Astrocyte (in vitro differentiated cells and primary cell): ENCODE measurements at regions not wholly inside any gene's neighbourhood (a gene's known extent, or its start where the extent isn't known, plus 50 kb on each side); places are given as distances from the start of the nearest gene placed in this dataset.

Source experiments
- DNase-seq: peaks from one replicate; pipeline ENCODE4 v3.0.0-alpha.2; 2010; ENCODE audit warnings: low read depth
- FAIRE-seq: peaks from 2 replicates; lab custom pipeline; 2011; peaks lifted over from hg19 to GRCh38; lab: Jason Lieb, UNC
- H2AFZ ChIP-seq: 2 replicates; pipeline ENCODE4 v1.6.0; 2012; ENCODE audit warnings: low read depth, low read length, inconsistent platforms
- H3K27ac ChIP-seq: 2 replicates; pipeline ENCODE4 v1.5.1; 2011; ENCODE audit warnings: low read depth, low read length, inconsistent platforms
- H3K27me3 ChIP-seq: 2 replicates; pipeline ENCODE4 v1.6.0; 2011; ENCODE audit warnings: low read length, inconsistent platforms; ENCODE audit not compliant: insufficient read depth
- H3K36me3 ChIP-seq: 2 replicates; pipeline ENCODE4 v1.5.1; 2011; ENCODE audit warnings: low read length, inconsistent platforms; ENCODE audit not compliant: insufficient read depth
- H3K4me1 ChIP-seq: 2 replicates; pipeline ENCODE4 v1.5.1; 2011; ENCODE audit warnings: low read length, inconsistent platforms; ENCODE audit not compliant: insufficient read depth
- H3K4me2 ChIP-seq: 2 replicates; pipeline ENCODE4 v1.6.0; 2012; ENCODE audit warnings: low read length, inconsistent platforms
- H3K4me3 ChIP-seq: 2 replicates; pipeline ENCODE4 v1.5.1; 2011; ENCODE audit warnings: low read depth, mild to moderate bottlenecking, low read length, inconsistent platforms; ENCODE audit not compliant: insufficient read depth
- H3K79me2 ChIP-seq: 2 replicates; pipeline ENCODE4 v1.6.0; 2012; ENCODE audit warnings: mild to moderate bottlenecking, low read length, inconsistent platforms; ENCODE audit not compliant: insufficient read depth
- H3K9ac ChIP-seq: 2 replicates; pipeline ENCODE4 v1.6.0; 2012; ENCODE audit warnings: mild to moderate bottlenecking, low read length, inconsistent platforms
- H3K9me3 ChIP-seq: 2 replicates; pipeline ENCODE4 v1.5.1; 2012; ENCODE audit warnings: low read depth, mild to moderate bottlenecking, low read length, inconsistent platforms; ENCODE audit not compliant: insufficient read depth
- H4K20me1 ChIP-seq: 2 replicates; pipeline ENCODE4 v1.6.0; 2012; ENCODE audit warnings: low read length, inconsistent platforms; ENCODE audit not compliant: insufficient read depth
- H3K27ac Mint-ChIP-seq: one replicate; pipeline ENCODE4 v1.8.0; 2021; ENCODE audit warnings: mild to moderate bottlenecking, mixed read lengths; ENCODE audit not compliant: unreplicated experiment
- H3K27me3 Mint-ChIP-seq: one replicate; pipeline ENCODE4 v1.8.0; 2021; ENCODE audit warnings: low read depth, mixed read lengths; ENCODE audit not compliant: unreplicated experiment
- H3K36me3 Mint-ChIP-seq: one replicate; pipeline ENCODE4 v1.8.0; 2021; ENCODE audit warnings: low read depth, mixed read lengths; ENCODE audit not compliant: unreplicated experiment
- H3K4me1 Mint-ChIP-seq: one replicate; pipeline ENCODE4 v1.8.0; 2021; ENCODE audit warnings: low read depth, mixed read lengths; ENCODE audit not compliant: unreplicated experiment
- H3K4me3 Mint-ChIP-seq: one replicate; pipeline ENCODE4 v1.8.0; 2021; ENCODE audit warnings: mild to moderate bottlenecking, moderate library complexity, mixed read lengths; ENCODE audit not compliant: unreplicated experiment
- H3K9me3 Mint-ChIP-seq: one replicate; pipeline ENCODE4 v1.8.0; 2021; ENCODE audit warnings: mild to moderate bottlenecking, mixed read lengths; ENCODE audit not compliant: unreplicated experiment
- EZH2 ChIP-seq: IDR thresholded peaks from 2 replicates; pipeline ENCODE4 v1.6.1; 2012; ENCODE audit warnings: mild to moderate bottlenecking, low read length, inconsistent platforms; ENCODE audit not compliant: insufficient read depth
- TF ChIP-seq, protein P1 (sequence below): IDR thresholded peaks from 2 replicates; pipeline ENCODE4 v1.5.1; 2011; ENCODE audit warnings: low read depth, mild to moderate bottlenecking, inconsistent platforms, low read length, moderate library complexity; ENCODE audit not compliant: insufficient read depth

DNA sequence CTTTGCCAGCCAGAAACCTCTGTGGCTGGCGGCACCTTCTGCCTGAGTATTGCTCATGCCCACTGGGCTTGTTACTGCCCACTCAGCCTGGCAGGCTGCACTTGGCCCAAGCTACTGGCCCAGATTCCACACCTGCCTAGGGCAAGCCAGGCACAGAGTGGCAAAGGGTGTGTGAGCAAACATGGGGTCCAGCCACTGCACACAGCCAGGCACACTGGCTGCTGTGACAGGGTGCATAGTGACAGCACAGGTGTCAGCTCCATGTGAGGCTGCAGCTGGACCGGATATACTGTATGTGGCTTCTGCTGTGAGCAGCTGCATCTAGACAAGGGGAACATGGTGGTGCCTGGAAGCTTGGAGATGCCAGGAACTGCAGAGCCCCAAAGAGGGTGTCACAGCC lies 113.9 kb downstream of the COPS8 start:
- no peak for DNase-seq
- Histone ChIP-seq H2AFZ (no peak overlapping the region), H3K79me2 (no peaks in the 10 kb centered on the region), H3K9me3 (no peaks in the 10 kb centered on the region), H3K9ac (peak overlapping the region; percentile 45), H3K27ac (peak overlapping the region; percentile 69), H3K4me2 (peak overlapping the region; percentile 46), H4K20me1 (no peaks in the 10 kb centered on the region), H3K4me3 (no peak overlapping the region), H3K27me3 (no peaks in the 10 kb centered on the region), H3K4me1 (peaks cover 61% of the 10 kb centered on the region), H3K36me3 (no peaks in the 10 kb centered on the region)
- Mint-ChIP-seq H3K4me1 (peaks cover 65% of the 10 kb centered on the region), H3K27ac (no peak overlapping the region), H3K4me3 (no peak overlapping the region), H3K9me3 (peaks cover 9% of the 10 kb centered on the region), H3K36me3 (no peaks in the 10 kb centered on the region), H3K27me3 (peaks cover under 1% of the 10 kb centered on the region)
- FAIRE-seq = no peak
- TF ChIP-seq, protein P1, sequence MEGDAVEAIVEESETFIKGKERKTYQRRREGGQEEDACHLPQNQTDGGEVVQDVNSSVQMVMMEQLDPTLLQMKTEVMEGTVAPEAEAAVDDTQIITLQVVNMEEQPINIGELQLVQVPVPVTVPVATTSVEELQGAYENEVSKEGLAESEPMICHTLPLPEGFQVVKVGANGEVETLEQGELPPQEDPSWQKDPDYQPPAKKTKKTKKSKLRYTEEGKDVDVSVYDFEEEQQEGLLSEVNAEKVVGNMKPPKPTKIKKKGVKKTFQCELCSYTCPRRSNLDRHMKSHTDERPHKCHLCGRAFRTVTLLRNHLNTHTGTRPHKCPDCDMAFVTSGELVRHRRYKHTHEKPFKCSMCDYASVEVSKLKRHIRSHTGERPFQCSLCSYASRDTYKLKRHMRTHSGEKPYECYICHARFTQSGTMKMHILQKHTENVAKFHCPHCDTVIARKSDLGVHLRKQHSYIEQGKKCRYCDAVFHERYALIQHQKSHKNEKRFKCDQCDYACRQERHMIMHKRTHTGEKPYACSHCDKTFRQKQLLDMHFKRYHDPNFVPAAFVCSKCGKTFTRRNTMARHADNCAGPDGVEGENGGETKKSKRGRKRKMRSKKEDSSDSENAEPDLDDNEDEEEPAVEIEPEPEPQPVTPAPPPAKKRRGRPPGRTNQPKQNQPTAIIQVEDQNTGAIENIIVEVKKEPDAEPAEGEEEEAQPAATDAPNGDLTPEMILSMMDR = no peak
- no peak for TF ChIP-seq EZH2

DNA sequence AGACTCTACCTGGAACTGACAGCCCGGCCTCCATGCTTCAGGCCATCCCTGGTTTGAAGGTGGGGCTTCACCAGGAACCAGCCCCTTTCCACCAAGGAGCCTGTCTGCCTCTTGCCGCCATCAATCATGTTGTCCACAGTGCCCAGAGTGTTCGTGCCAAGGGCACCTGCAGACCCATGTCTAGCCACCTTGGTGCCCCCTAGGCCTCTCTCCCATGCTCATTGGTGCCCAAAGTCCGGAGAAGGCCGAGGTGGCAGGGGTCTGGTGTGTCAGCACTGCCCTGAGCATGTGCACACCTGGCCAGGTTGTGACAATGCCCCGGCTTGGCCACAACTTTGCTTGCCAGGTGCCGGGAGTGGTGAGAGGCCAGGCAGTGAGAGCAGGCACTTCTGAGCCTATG lies 114.8 kb downstream of the COPS8 start:
- peaks cover 66% of the 10 kb centered on the region for H3K4me1 Mint-ChIP-seq
- Histone ChIP-seq H3K27me3 (no peaks in the 10 kb centered on the region), H4K20me1 (no peaks in the 10 kb centered on the region), H3K79me2 (no peaks in the 10 kb centered on the region), H3K4me3 (no peak overlapping the region), H3K9ac (no peak overlapping the region), H3K4me2 (no peak overlapping the region), H3K27ac (no peak overlapping the region), H3K9me3 (no peaks in the 10 kb centered on the region), H3K4me1 (peaks cover 69% of the 10 kb centered on the region), H3K36me3 (no peaks in the 10 kb centered on the region), H2AFZ (no peak overlapping the region)
- FAIRE-seq = no peak
- H3K27ac Mint-ChIP-seq = no peak overlapping the region
- H3K27me3 Mint-ChIP-seq = no peaks in the 10 kb centered on the region
- H3K36me3 Mint-ChIP-seq = no peaks in the 10 kb centered on the region
- no peak for DNase-seq
- H3K9me3 Mint-ChIP-seq = peaks cover 9% of the 10 kb centered on the region
- no peak overlapping the region for H3K4me3 Mint-ChIP-seq
- TF ChIP-seq EZH2 = no peak
- TF ChIP-seq, protein P1 = no peak

DNA sequence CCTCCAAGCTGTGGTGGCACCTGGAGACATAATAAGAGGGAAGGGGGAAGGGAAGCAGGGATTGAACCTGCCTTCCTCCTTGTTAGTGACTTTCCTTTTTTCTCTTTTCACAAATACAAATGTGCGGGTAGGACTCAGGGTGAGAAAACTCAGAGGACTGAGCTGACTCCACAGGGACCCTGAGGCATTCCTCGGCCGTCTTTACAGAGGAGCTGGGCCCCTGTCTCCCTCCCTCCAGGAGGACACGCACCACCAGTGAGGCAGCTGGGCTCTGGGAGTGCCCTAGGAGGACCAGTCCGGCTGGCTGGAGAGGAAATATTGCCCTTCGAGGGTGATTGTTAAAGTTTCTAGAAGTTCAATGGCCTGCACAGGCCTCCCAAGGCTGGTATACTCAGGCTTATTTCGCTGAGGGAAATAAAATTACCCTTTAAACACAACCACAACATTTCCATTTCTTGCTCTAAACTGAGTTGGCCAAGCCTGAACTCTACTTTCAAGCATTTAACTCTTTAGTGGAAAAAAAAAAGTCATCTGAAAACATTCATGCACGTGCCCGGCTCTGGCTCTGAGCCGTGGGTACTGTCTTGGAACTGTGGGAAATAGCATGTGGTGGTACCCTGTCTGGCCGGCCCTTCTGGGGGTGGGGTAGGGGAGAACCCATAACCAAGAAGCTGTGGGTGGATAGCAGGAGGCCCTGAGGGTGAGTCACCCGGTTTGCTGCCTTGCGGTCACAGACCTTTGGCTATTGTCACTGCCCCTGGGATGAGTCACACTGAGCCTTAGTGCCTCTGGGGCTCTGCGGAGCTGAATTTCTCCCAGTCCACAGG lies 116.0 kb downstream of the COPS8 start:
- no peak for TF ChIP-seq EZH2
- TF ChIP-seq, protein P1 = no peak
- peak overlapping the region; percentile 89 for H3K27ac ChIP-seq
- Mint-ChIP-seq H3K36me3 (no peaks in the 10 kb centered on the region), H3K9me3 (peaks cover 9% of the 10 kb centered on the region), H3K4me1 (peaks cover 66% of the 10 kb centered on the region), H3K27ac (peak overlapping the region; percentile 96), H3K4me3 (no peak overlapping the region), H3K27me3 (no peaks in the 10 kb centered on the region)
- no peaks in the 10 kb centered on the region for H3K79me2 ChIP-seq
- H3K4me2 ChIP-seq = peak overlapping the region; percentile 54
- peak overlapping the region; percentile 49 for H3K9ac ChIP-seq
- DNase-seq = peak; percentile 98
- H3K4me3 ChIP-seq = no peak overlapping the region
- H3K4me1 ChIP-seq = peaks cover 66% of the 10 kb centered on the region
- no peaks in the 10 kb centered on the region for H3K36me3 ChIP-seq
- no peaks in the 10 kb centered on the region for H3K9me3 ChIP-seq
- H3K27me3 ChIP-seq = no peaks in the 10 kb centered on the region
- H4K20me1 ChIP-seq = no peaks in the 10 kb centered on the region
- H2AFZ ChIP-seq = no peak overlapping the region
- peak; percentile 43 for FAIRE-seq
